ENCODE measurements at regions not wholly inside any gene's neighbourhood (a gene's known extent, or its start where the extent isn't known, plus 50 kb on each side); places are given as distances from the start of the nearest gene placed in this dataset.
"Not testable (repeated sequence)": the region's sequence is repeated elsewhere in the genome, so short reads cannot be mapped to it uniquely, and the experiment has no call there.

DNA sequence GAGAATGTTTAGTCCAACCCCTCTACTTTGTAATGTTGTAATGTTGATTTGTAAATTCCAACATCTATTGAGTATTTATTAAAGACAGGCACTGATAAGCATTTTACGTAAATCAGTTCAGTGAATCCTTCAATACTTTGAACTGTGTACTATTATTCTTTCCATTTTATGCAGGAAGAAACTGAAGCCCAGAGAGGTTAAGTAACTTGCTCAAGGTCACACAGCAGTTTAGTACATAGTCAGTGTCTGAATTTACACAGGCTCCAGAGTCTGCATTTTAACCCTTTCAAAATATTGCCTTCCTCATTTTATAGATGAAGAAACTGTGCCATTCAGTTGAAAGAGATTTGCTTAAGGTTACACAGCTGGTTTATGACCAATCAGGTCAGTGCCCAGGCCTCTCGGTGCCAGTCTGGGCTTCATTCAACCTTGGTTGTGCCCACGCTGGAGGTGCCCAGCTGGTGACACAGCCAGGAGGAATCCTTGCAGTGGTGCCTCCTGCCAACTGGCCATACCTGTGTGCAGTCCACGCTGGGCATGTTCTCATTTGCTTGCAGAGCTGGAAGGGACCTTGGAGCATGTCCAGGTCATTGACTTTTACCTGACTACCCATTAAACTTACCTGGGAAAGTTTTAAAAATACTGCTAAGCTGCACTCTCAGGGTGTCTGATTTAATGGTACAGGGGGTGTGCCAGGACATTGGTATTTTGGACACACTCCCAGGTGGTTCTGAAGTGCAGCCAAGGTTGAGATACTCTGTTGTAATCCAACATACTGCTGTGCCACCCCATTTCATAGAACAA, 74.3 kb upstream of the CYRIA start:
- Histone ChIP-seq H3K9me3 (ENCODE audit: control insufficient read depth, low read length) (no peaks in the 10 kb centered on the region), H3K27ac (ENCODE audit: insufficient read depth, low read depth, low read length, poor library complexity, severe bottlenecking) (no peak overlapping the region), H3K4me1 (ENCODE audit: control insufficient read depth, insufficient read depth, low read length) (no peaks in the 10 kb centered on the region), H3K4me3 (ENCODE audit: insufficient read depth, low read depth, low read length) (no peak overlapping the region), H3K36me3 (ENCODE audit: control insufficient read depth, insufficient read depth, low read length) (no peaks in the 10 kb centered on the region), H3K27me3 (ENCODE audit: control insufficient read depth, insufficient read depth, low read length, poor library complexity, severe bottlenecking) (no peaks in the 10 kb centered on the region)
- WGBS, 2 experiments, result 92 to 97% methylated on average over 4 of the region's 4 CpGs

DNA sequence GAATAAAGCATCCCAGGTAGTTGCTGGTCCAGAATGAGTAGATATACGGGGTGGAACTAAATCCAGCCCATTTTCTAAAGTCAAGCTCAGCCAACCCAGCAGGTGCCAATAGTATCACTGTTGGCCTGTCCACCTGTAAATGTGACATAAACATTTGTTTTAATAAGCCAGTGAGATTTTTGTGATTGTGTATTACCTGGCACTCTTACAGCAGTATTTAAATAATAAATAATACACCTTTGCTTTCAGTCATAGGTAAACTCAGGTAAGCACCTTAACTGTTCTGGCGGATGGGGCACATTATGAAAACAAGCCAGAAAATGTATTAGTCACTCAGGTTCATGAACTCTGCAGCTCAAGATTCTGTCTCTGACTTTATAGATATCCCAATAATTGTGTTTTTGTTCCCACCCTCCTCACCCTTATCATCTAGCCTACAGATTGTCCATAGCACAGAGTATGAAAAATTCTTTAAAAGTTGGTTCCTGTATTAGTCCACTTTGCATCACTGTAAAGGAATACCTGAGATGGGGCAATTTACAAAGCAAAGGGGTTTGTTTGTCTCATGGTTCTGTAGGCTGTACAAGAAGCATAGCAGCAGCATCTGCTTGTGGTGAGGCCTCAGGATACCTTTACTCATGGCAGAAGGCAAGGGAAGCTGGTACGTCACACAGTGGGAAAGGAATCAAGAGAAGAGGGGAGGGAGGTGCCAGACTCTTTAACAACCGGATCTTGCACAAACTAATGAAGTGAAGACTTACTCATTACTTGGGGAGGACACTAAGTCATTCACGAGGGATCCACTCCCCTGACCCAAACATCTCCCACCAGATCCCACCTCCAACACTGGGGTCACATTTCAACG, 73.0 kb upstream of the CYRIA start:
- Histone ChIP-seq H3K36me3 (ENCODE audit: control insufficient read depth, insufficient read depth, low read length) (no peaks in the 10 kb centered on the region), H3K4me3 (ENCODE audit: insufficient read depth, low read depth, low read length) (no peak overlapping the region), H3K27ac (ENCODE audit: insufficient read depth, low read depth, low read length, poor library complexity, severe bottlenecking) (no peak overlapping the region), H3K9me3 (ENCODE audit: control insufficient read depth, low read length) (no peaks in the 10 kb centered on the region), H3K4me1 (ENCODE audit: control insufficient read depth, insufficient read depth, low read length) (no peaks in the 10 kb centered on the region), H3K27me3 (ENCODE audit: control insufficient read depth, insufficient read depth, low read length, poor library complexity, severe bottlenecking) (no peaks in the 10 kb centered on the region)
- 89 to 90% methylated on average over 6 of the region's 6 CpGs for WGBS, 2 experiments

- 100% methylated on average over 1 of the region's 1 CpG; no CpG with 5 or more reads in 1 of the 2 experiments for WGBS, 2 experiments
- no peaks in the 10 kb centered on the region for H3K9me3 ChIP-seq (ENCODE audit: control insufficient read depth, low read length)
- H3K36me3 ChIP-seq (ENCODE audit: control insufficient read depth, insufficient read depth, low read length), result no peaks in the 10 kb centered on the region
- H3K4me3 ChIP-seq (ENCODE audit: insufficient read depth, low read depth, low read length), result no peak overlapping the region
- no peaks in the 10 kb centered on the region for H3K27me3 ChIP-seq (ENCODE audit: control insufficient read depth, insufficient read depth, low read length, poor library complexity, severe bottlenecking)
- H3K4me1 ChIP-seq (ENCODE audit: control insufficient read depth, insufficient read depth, low read length), result no peaks in the 10 kb centered on the region
- no peak overlapping the region for H3K27ac ChIP-seq (ENCODE audit: insufficient read depth, low read depth, low read length, poor library complexity, severe bottlenecking)
Measured at GRCh38 chr2:16737812-16738211, 72.2 kb upstream of the CYRIA start.

DNA sequence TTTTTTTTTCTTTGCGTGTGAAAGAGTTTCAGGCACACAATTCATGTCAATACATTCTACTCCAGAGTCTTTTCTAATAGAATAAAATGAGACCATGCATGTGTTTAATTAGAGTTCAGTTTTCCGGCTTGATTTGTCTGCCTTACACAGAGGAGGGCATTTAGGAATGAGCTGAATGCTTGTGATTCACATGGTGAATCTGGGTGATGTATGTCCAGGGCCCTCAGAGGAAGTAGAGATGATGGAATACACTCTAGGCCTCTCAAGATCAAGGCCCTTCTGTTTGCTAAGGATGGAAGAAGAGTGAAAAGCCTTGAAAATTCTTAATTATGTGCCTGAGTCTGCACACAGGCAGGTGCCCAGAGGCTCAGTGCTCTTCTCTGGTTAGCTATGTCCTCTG, 71.0 kb upstream of the CYRIA start:
- H3K4me1 ChIP-seq (ENCODE audit: control insufficient read depth, insufficient read depth, low read length), result no peaks in the 10 kb centered on the region
- H3K9me3 ChIP-seq (ENCODE audit: control insufficient read depth, low read length), result no peaks in the 10 kb centered on the region
- WGBS, 2 experiments, result 100% methylated on average over 1 of the region's 2 CpGs
- no peak overlapping the region for H3K4me3 ChIP-seq (ENCODE audit: insufficient read depth, low read depth, low read length)
- H3K27ac ChIP-seq (ENCODE audit: insufficient read depth, low read depth, low read length, poor library complexity, severe bottlenecking), result no peak overlapping the region
- H3K36me3 ChIP-seq (ENCODE audit: control insufficient read depth, insufficient read depth, low read length), result no peaks in the 10 kb centered on the region
- no peaks in the 10 kb centered on the region for H3K27me3 ChIP-seq (ENCODE audit: control insufficient read depth, insufficient read depth, low read length, poor library complexity, severe bottlenecking)

- H3K4me3 ChIP-seq (ENCODE audit: insufficient read depth, low read depth, low read length), result no peak overlapping the region
- no peak overlapping the region for H3K27ac ChIP-seq (ENCODE audit: insufficient read depth, low read depth, low read length, poor library complexity, severe bottlenecking)
- no peaks in the 10 kb centered on the region for H3K4me1 ChIP-seq (ENCODE audit: control insufficient read depth, insufficient read depth, low read length)
- H3K27me3 ChIP-seq (ENCODE audit: control insufficient read depth, insufficient read depth, low read length, poor library complexity, severe bottlenecking), result no peaks in the 10 kb centered on the region
- H3K36me3 ChIP-seq (ENCODE audit: control insufficient read depth, insufficient read depth, low read length), result no peaks in the 10 kb centered on the region
- H3K9me3 ChIP-seq (ENCODE audit: control insufficient read depth, low read length), result no peaks in the 10 kb centered on the region
- 90 to 91% methylated on average over 4 to 5 of the region's 5 CpGs for WGBS, 2 experiments
Measured at GRCh38 chr2:16729335-16729734, 63.7 kb upstream of the CYRIA start.

GRCh38 chr2:16728351-16729136, 62.9 kb upstream of the CYRIA start:
- H3K4me3 ChIP-seq (ENCODE audit: insufficient read depth, low read depth, low read length), result no peak overlapping the region
- no peaks in the 10 kb centered on the region for H3K27me3 ChIP-seq (ENCODE audit: control insufficient read depth, insufficient read depth, low read length, poor library complexity, severe bottlenecking)
- no peaks in the 10 kb centered on the region for H3K9me3 ChIP-seq (ENCODE audit: control insufficient read depth, low read length)
- no peaks in the 10 kb centered on the region for H3K36me3 ChIP-seq (ENCODE audit: control insufficient read depth, insufficient read depth, low read length)
- H3K4me1 ChIP-seq (ENCODE audit: control insufficient read depth, insufficient read depth, low read length), result no peaks in the 10 kb centered on the region
- H3K27ac ChIP-seq (ENCODE audit: insufficient read depth, low read depth, low read length, poor library complexity, severe bottlenecking), result no peak overlapping the region
- 84 to 89% methylated on average over 4 of the region's 4 CpGs for WGBS, 2 experiments

- H3K36me3 ChIP-seq (ENCODE audit: control insufficient read depth, insufficient read depth, low read length); H3K9me3 ChIP-seq (ENCODE audit: control insufficient read depth, low read length); H3K4me3 ChIP-seq (ENCODE audit: insufficient read depth, low read depth, low read length); H3K27me3 ChIP-seq (ENCODE audit: control insufficient read depth, insufficient read depth, low read length, poor library complexity, severe bottlenecking); H3K4me1 ChIP-seq (ENCODE audit: control insufficient read depth, insufficient read depth, low read length); H3K27ac ChIP-seq (ENCODE audit: insufficient read depth, low read depth, low read length, poor library complexity, severe bottlenecking): not testable (repeated sequence)
- WGBS, 2 experiments, result 88% methylated on average over 2 of the region's 2 CpGs
Measured at GRCh38 chr2:16727849-16728248, 62.2 kb upstream of the CYRIA start.

DNA sequence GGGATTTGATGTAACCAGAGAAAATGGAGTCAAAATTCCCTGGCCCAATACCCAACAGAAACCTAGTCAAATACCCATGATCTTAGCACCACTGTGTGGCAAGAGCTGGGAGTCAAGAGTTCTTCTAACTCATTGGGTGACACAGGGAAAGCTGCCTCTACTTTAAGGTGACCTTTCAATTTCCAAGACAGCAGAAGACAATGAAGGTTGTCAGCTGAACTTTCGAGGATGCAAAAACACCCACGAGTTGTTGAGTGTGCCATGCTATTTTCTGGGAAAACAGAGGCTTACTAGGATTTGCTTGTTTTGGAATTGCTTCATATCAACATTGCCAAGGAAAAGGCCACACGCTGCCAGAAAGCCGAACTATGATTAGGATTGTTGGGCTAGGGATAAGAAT, 61.6 kb upstream of the CYRIA start:
- no peak overlapping the region for H3K27ac ChIP-seq (ENCODE audit: insufficient read depth, low read depth, low read length, poor library complexity, severe bottlenecking)
- no peaks in the 10 kb centered on the region for H3K36me3 ChIP-seq (ENCODE audit: control insufficient read depth, insufficient read depth, low read length)
- H3K27me3 ChIP-seq (ENCODE audit: control insufficient read depth, insufficient read depth, low read length, poor library complexity, severe bottlenecking), result no peaks in the 10 kb centered on the region
- 93 to 95% methylated on average over 4 of the region's 4 CpGs for WGBS, 2 experiments
- no peaks in the 10 kb centered on the region for H3K9me3 ChIP-seq (ENCODE audit: control insufficient read depth, low read length)
- no peaks in the 10 kb centered on the region for H3K4me1 ChIP-seq (ENCODE audit: control insufficient read depth, insufficient read depth, low read length)
- no peak overlapping the region for H3K4me3 ChIP-seq (ENCODE audit: insufficient read depth, low read depth, low read length)

GRCh38 chr2:16726577-16726976, 60.9 kb upstream of the CYRIA start:
- Histone ChIP-seq H3K27me3 (ENCODE audit: control insufficient read depth, insufficient read depth, low read length, poor library complexity, severe bottlenecking) (no peaks in the 10 kb centered on the region), H3K9me3 (ENCODE audit: control insufficient read depth, low read length) (no peaks in the 10 kb centered on the region)
- WGBS, 2 experiments, result 93 to 96% methylated on average over 4 of the region's 4 CpGs

GRCh38 chr2:16726147-16726546, 60.5 kb upstream of the CYRIA start:
- Histone ChIP-seq H3K4me1 (ENCODE audit: control insufficient read depth, insufficient read depth, low read length) (no peaks in the 10 kb centered on the region), H3K27ac (ENCODE audit: insufficient read depth, low read depth, low read length, poor library complexity, severe bottlenecking) (no peak overlapping the region), H3K9me3 (ENCODE audit: control insufficient read depth, low read length) (no peaks in the 10 kb centered on the region), H3K27me3 (ENCODE audit: control insufficient read depth, insufficient read depth, low read length, poor library complexity, severe bottlenecking) (no peaks in the 10 kb centered on the region), H3K36me3 (ENCODE audit: control insufficient read depth, insufficient read depth, low read length) (no peaks in the 10 kb centered on the region), H3K4me3 (ENCODE audit: insufficient read depth, low read depth, low read length) (no peak overlapping the region)
- 90 to 100% methylated on average over 2 of the region's 2 CpGs for WGBS, 2 experiments

More at GRCh38 chr2:16726577-16726976, 60.9 kb upstream of the CYRIA start:
- Histone ChIP-seq H3K4me3 (ENCODE audit: insufficient read depth, low read depth, low read length) (no peak overlapping the region), H3K27ac (ENCODE audit: insufficient read depth, low read depth, low read length, poor library complexity, severe bottlenecking) (no peak overlapping the region), H3K36me3 (ENCODE audit: control insufficient read depth, insufficient read depth, low read length) (no peaks in the 10 kb centered on the region), H3K4me1 (ENCODE audit: control insufficient read depth, insufficient read depth, low read length) (no peaks in the 10 kb centered on the region)

All from ectodermal cell (in vitro differentiated cells).